DMS153 treated with DMSO at 0.1 percent for 48 hours (cell line): ENCODE measurements at regions not wholly inside any gene's neighbourhood (a gene's known extent, or its start where the extent isn't known, plus 50 kb on each side); places are given as distances from the start of the nearest gene placed in this dataset.
"Not testable (repeated sequence)": the region's sequence is repeated elsewhere in the genome, so short reads cannot be mapped to it uniquely, and the experiment has no call there.

Experiments used
- DNase-seq: peaks from one replicate; lab custom pipeline; 2025; ENCODE audit not compliant: unreplicated experiment; lab: John Stamatoyannopoulos, UW

DNA sequence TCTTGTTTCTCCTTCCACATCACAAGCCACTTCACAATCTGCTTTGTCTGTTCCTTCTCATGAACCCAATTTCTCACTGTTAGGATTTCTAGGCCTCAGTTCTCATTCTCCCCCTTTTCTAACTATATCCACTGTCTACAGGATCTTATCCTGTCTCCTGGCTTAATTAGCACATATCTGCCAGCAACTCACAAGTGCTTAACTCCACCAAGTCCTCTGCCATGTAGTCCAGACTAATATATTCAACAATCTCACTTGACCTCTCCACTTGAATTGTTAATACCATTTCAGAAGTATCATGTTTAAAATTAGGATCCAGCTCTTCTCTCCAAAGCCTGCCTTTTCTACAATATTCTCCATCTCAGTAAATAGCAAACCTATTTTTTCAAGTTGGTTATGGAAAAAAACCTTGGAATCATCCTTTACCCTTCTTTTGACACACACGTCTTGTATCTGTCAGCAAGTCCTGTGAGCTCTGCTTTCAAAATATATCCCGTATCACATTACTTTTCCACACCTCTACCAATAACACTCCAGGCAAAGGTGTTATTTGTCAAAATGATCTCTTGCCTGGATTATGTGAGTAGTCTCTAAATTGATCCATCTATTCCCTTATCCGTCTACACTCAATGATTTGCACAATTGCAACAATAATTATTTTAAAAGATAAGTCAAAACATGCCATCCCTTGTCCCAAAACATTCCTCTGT, 127.2 kb upstream of the SLIT2 start:
- no peak for DNase-seq

GRCh38 chr4:20122198-20122988, 129.3 kb upstream of the SLIT2 start:
- DNase-seq: no peak

DNA sequence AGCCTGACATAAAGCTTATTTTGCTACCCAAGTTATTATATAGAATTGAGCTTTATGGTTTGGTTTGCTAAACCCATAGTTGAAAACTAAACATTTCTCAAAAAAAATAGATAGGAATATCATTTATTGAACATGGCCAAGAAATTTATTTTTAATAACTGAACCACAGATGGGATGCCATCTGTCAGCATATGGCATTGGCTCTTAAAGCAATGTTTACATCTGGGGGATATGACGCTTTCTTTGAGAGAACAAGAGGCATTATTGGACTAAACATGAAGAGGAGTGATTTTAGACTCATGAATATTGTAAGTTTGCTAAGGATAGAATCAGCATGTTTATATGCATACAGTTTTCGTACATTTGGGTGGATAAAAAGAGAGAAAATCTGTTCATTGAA, 132.6 kb upstream of the SLIT2 start:
- no peak for DNase-seq

GRCh38 chr4:20109391-20109790, 142.3 kb upstream of the SLIT2 start:
- no peak for DNase-seq

GRCh38 chr4:20106921-20107320, 144.8 kb upstream of the SLIT2 start:
- no peak for DNase-seq

DNA sequence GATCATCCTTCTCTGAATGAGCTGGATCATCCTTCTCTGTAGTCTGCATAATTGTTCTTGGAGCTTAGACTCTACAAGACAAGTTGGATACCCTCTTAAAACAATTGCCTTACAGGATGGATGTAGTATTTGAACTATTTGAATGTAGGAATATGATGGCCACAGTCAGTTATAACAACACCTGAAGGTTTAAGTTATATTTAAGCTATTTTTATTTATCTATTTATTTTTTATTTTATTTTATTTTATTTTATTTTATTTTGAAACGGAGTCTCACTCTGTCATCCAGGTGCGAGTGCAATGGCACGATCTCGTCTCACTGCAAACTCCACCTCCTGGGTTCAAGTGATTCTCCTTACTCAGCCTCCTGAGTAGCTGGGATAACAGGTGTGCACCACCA, 149.9 kb upstream of the SLIT2 start:
- DNase-seq: no peak

DNA sequence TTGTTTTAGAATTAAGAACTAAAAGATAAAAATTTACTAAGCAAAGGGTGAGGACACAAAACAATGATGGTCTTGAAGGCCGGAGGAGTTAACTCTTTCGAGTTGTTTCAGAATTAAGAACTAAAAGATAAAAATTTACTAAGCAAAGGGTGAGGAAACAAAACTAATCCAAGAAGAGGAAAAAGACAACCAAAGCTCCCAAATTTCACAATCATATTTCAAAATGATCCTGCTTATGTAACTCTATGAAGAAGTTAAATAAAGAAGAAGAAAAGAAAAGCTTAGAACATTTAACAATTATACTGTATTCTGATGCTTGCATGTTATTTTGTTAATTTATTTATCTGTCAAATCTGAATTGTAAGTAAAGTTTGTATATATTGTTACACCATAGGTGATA, 154.8 kb upstream of the SLIT2 start:
- DNase-seq: no peak

- DNase-seq: no peak
Observed at GRCh38 chr4:20095805-20096541, 155.7 kb upstream of the SLIT2 start.

- DNase-seq: no peak
Observed at GRCh38 chr4:20091781-20092180, 159.9 kb upstream of the SLIT2 start.

GRCh38 chr4:20087522-20087911, 164.2 kb upstream of the SLIT2 start:
- no peak for DNase-seq

DNA sequence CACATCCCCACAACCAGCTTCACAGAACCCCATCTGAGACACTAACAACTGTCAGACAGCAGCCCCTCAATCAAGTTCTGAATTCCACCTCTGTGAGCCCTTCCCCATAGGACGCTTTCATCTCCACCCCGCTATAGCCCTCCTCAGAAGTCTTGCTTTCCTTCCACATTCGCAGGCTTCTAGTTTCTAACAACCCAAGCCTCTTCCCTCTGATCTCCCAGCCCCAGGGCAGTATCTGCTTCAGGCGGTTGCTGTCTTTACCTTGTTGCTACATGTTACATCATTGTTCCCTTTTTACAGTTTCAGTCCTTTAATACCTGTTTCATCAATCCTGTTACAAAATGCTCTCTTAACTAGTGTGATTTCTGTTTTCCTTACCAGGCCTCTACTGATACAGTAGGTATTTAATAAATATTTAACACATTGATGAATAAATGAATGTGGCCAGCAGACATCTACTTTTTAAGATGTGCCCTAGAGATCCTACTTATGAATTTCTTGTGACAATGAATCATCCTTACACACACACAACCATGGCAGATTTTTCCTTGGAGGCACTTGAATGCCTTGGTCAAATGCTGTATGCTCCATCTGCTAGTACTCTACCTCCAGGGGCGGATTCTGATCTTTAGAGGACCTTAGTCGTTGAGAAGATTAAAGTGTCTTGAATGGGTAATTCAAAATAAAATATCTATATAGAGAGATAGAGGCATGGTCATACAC, 164.7 kb upstream of the SLIT2 start:
- no peak for DNase-seq

- DNase-seq: no peak
Observed at GRCh38 chr4:20086067-20086798, 165.5 kb upstream of the SLIT2 start.

DNA sequence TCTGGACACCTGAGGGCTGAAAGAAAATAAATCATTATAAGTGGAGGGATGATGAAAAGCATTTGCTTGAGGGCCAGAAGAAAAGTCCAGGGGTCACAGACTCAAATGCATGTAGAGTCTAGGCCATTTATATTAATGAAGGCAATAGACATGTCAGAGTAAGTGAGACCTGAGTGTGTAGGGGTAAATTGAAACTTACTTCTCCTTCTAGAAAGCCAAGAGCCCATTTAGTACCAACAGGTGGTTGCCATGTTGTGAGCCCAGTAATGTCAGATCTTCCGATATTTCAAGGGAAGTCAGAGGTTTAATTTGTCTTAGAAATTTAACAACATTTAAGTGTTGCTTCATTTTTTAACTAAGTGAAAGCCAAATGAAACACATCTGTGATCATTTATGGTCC, 166.1 kb upstream of the SLIT2 start:
- DNase-seq: no peak

DNA sequence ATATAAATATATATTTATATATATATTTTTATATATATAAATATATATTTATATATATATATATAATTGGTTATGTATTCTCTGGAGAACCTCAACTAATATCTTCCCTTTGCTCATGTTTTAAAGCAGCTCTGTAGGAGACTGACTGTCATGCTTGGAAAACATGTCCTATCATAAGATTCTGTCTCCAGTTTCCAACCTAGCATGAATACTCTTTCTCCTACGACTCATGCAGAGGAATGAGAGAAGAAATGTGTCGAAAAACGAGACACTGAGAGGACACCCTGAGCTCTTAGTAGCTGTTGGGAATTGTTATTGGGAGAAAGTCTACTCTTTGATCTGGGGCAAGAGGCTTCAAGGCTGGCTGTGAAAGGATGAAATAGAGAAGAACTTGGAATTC, 166.5 kb upstream of the SLIT2 start:
- DNase-seq: no peak

DNA sequence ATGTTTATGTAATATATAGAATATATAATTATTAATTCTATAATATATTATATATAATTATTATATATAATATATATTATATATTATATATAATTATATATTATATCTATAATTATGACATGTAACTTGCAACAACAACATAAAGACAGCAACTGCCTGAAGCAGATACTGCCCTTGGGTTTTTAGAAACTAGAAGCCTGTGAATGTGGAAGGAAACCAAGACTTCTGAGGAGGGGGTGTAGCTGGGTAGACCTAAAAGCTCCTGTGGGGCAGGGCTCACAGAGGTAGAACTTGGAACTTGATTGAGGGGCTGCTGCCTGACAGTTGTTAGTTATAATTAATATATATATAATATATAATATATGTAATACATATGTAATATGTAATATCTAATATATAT, 167.2 kb upstream of the SLIT2 start:
- no peak for DNase-seq

DNA sequence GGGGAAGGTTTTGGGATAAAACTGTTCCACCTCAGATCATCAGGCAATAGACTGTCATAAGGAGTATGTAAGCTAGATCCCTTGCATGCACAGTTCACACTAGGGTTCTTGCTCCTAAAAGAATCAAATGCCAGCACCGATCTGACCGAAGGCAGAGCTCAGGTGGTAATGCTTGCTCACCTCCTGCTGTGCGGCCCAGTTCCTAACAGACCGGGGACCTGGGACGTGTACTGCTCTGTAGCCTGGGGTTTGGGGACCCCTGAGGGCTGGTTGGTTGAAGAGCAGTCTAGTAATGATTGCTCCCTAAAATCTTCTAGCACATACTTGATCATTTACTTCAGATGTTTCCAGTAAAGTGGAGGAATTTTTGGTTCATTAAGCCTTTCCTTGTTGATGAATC, 173.1 kb upstream of the SLIT2 start:
- DNase-seq: no peak

DNA sequence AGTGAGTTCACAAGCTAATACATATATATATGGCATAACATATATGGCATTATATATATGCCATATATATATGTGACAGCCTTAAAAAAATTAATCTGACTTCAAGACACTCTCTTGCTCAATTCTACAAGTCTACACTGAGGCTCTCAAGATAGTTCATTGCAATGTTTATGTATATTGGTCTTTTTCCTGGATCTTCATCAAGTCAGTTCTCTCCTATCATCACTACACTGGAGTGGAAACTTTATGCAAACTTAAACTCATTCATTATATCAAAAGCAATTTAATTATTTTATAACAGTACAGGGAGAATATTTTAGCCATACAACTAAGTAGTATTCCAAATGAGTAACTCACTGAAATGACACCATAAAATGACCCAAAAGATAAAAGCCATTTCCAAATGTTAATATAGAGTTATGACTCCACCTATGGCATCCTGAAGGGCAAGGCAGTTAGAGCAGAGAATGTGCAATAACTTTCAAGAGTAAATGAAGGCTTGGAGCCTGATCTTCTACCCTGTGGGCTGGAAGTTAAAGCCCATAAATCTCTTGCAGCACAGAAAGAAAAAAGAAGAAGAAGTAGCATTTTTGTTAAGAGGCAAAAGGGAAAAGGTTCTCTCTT, 176.3 kb upstream of the SLIT2 start:
- DNase-seq: no peak

GRCh38 chr4:20074450-20074849, 177.3 kb upstream of the SLIT2 start:
- DNase-seq: no peak

- DNase-seq: no peak
Observed at GRCh38 chr4:20065952-20066351, 185.8 kb upstream of the SLIT2 start.

DNA sequence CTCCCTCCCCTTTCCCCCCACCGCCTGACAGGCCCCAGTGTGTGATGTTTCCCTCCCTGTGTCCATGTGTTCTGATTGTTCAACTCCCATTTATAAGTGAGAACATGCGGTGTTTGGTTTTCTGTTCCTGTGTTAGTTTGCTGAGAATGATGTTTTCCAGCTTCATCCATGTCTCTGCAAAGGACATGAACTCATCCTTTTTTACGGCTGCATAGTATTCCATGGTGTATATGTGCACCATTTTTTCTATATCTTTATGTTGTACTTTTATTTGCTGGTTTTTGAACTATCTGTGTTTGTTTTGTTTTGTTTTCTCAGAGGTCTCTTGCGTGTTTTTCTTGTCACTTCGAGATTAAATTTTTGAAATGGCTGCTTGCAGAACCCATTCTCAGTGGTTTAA, 188.8 kb upstream of the SLIT2 start:
- not testable (repeated sequence) for DNase-seq
